Mesendoderm (in vitro differentiated cells): ENCODE measurements at regions not wholly inside any gene's neighbourhood (a gene's known extent, or its start where the extent isn't known, plus 50 kb on each side); places are given as distances from the start of the nearest gene placed in this dataset.

ENCODE experiments used
- DNase-seq: peaks from one replicate; pipeline ENCODE4 v3.0.0; 2013
- H2AK5ac ChIP-seq: 2 replicates; pipeline ENCODE4 v1.6.1; 2013; ENCODE audit warnings: low read length, inconsistent platforms
- H2BK120ac ChIP-seq: 2 replicates; pipeline ENCODE4 v1.6.1; 2013; ENCODE audit warnings: low read depth, mild to moderate bottlenecking, low read length, moderate library complexity, mixed read lengths
- H2BK15ac ChIP-seq: replicated peaks from 2 replicates; pipeline ENCODE4 v1.6.1; 2013; ENCODE audit warnings: low read depth, mild to moderate bottlenecking, moderate library complexity
- H2BK5ac ChIP-seq: 2 replicates; pipeline ENCODE4 v1.6.1; 2013; ENCODE audit warnings: low read length, inconsistent platforms
- H3K18ac ChIP-seq: 2 replicates; pipeline ENCODE4 v1.6.1; 2013; ENCODE audit warnings: mild to moderate bottlenecking, low read length, mixed read lengths
- H3K23ac ChIP-seq: one replicate; pipeline ENCODE4 v1.6.1; 2013; ENCODE audit warnings: low read length
- H3K27ac ChIP-seq: 2 replicates; pipeline ENCODE4 v1.5.1; 2013; ENCODE audit warnings: low read depth, mild to moderate bottlenecking, inconsistent platforms, low read length, moderate library complexity
- H3K27me3 ChIP-seq: 2 replicates; pipeline ENCODE4 v1.6.1; 2013; ENCODE audit warnings: low read length, control low read depth, mild to moderate bottlenecking, inconsistent platforms; ENCODE audit not compliant: insufficient read depth, poor library complexity
- H3K36me3 ChIP-seq: 2 replicates; pipeline ENCODE4 v1.6.1; 2013; ENCODE audit warnings: low read length, inconsistent platforms; ENCODE audit not compliant: control insufficient read depth, insufficient read depth
- H3K4ac ChIP-seq: one replicate; pipeline ENCODE4 v1.6.1; 2013; ENCODE audit warnings: low read depth, mild to moderate bottlenecking, low read length, moderate library complexity
- H3K4me1 ChIP-seq: 2 replicates; pipeline ENCODE4 v1.6.1; 2013; ENCODE audit warnings: low read depth, low read length, inconsistent platforms; ENCODE audit not compliant: control insufficient read depth
- H3K4me2 ChIP-seq: 2 replicates; pipeline ENCODE4 v1.6.1; 2013; ENCODE audit warnings: low read length
- H3K4me3 ChIP-seq: 2 replicates; pipeline ENCODE4 v1.5.1; 2013; ENCODE audit warnings: mild to moderate bottlenecking, low read length
- H3K56ac ChIP-seq: one replicate; pipeline ENCODE4 v1.6.1; 2013; ENCODE audit warnings: low read length
- H3K79me1 ChIP-seq: 2 replicates; pipeline ENCODE4 v1.6.1; 2013; ENCODE audit warnings: low read length, inconsistent platforms
- H3K79me2 ChIP-seq: 2 replicates; pipeline ENCODE4 v1.6.1; 2013; ENCODE audit warnings: mild to moderate bottlenecking, low read length; ENCODE audit not compliant: control insufficient read depth, insufficient read depth
- H3K9ac ChIP-seq: 2 replicates; pipeline ENCODE4 v1.6.1; 2013; ENCODE audit warnings: low read length, inconsistent platforms
- H4K5ac ChIP-seq: one replicate; pipeline ENCODE4 v1.6.1; 2013; ENCODE audit warnings: low read length
- H4K8ac ChIP-seq: one replicate; pipeline ENCODE4 v1.6.1; 2013; ENCODE audit warnings: low read depth, mild to moderate bottlenecking, control low read depth, low read length, moderate library complexity
- whole genome bisulfite sequencing: extraction: QIAGEN DNeasy Blood & Tissue Kit; methylation state at CpG from one replicate; pipeline ENCODE4 v1.1.7; 2013; ENCODE audit warnings: low lambda C conversion rate, missing lambda C conversion rate; ENCODE audit not compliant: insufficient coverage; ENCODE audit errors: extremely low coverage; 5-methylcytosine and 5-hydroxymethylcytosine counted together

DNA sequence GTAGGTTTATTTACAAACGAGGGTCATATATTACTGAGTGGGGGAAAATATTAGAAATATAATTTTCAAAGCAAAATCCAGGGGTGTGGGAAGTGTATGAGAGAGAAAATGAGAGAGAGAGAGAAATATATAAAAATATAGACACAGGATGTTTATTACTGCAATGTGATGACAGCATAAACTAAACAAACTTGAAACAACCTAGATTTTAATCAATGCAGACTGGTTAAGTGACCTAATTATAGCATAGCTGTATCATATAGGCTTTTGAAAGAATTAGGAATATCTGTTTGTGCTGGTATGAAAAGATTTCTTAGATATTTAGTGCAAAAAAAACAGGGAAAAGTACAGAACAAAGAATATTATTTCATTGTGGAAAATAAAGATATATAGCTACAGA lies 280.5 kb downstream of the ACTL7B start:
- H2BK15ac ChIP-seq, result no peak overlapping the region
- H2AK5ac ChIP-seq, result no peak overlapping the region
- H3K56ac ChIP-seq, result no peak overlapping the region
- H3K4me2 ChIP-seq, result no peak overlapping the region
- H2BK120ac ChIP-seq, result no peak overlapping the region
- no peak overlapping the region for H2BK5ac ChIP-seq
- no peak overlapping the region for H3K9ac ChIP-seq
- H3K18ac ChIP-seq, result no peak overlapping the region
- no peaks in the 10 kb centered on the region for H3K79me2 ChIP-seq
- H3K36me3 ChIP-seq, result no peaks in the 10 kb centered on the region
- H3K27ac ChIP-seq, result no peak overlapping the region
- H3K4me3 ChIP-seq, result no peak overlapping the region
- H3K4ac ChIP-seq, result no peak overlapping the region
- no peaks in the 10 kb centered on the region for H3K4me1 ChIP-seq
- no peaks in the 10 kb centered on the region for H3K79me1 ChIP-seq
- WGBS, result no CpG with 5 or more reads among the region's 1 CpG
- H4K5ac ChIP-seq, result no peak overlapping the region
- H3K23ac ChIP-seq, result no peak overlapping the region
- DNase-seq, result no peak
- H4K8ac ChIP-seq, result no peak overlapping the region
- H3K27me3 ChIP-seq, result no peaks in the 10 kb centered on the region

DNA sequence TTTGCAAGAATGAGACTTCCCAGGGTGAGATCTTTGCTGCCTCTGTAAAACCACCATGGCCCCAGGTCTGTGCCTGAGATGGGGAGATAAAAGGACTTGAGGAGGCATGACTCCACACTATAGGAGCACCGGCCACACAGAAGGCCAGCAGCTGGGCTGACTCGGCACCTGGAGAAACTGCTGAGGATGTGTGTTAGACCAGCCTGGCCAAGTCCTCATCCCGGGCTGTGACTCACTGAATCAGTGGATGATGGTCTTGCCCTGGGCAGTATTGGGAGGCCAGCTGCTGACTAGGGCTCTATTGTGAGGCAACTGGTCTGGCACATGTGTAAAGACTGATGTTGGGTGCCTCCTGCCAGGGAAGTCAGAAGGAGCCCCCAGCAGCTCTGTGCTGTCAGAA lies 286.2 kb downstream of the ACTL7B start:
- Histone ChIP-seq H3K4ac (no peak overlapping the region), H3K56ac (no peak overlapping the region), H3K27me3 (no peaks in the 10 kb centered on the region), H3K79me2 (no peaks in the 10 kb centered on the region), H3K18ac (no peak overlapping the region), H3K4me1 (peaks cover 2% of the 10 kb centered on the region), H2AK5ac (no peak overlapping the region), H2BK15ac (no peak overlapping the region), H2BK5ac (peak overlapping the region; percentile 48), H4K5ac (no peak overlapping the region), H3K4me2 (no peak overlapping the region), H3K23ac (no peak overlapping the region), H3K27ac (no peak overlapping the region), H4K8ac (no peak overlapping the region), H3K36me3 (no peaks in the 10 kb centered on the region), H3K79me1 (no peaks in the 10 kb centered on the region), H3K4me3 (no peak overlapping the region), H3K9ac (no peak overlapping the region), H2BK120ac (no peak overlapping the region)
- WGBS, result no CpG with 5 or more reads among the region's 3 CpGs
- peak; percentile 45 for DNase-seq

DNA sequence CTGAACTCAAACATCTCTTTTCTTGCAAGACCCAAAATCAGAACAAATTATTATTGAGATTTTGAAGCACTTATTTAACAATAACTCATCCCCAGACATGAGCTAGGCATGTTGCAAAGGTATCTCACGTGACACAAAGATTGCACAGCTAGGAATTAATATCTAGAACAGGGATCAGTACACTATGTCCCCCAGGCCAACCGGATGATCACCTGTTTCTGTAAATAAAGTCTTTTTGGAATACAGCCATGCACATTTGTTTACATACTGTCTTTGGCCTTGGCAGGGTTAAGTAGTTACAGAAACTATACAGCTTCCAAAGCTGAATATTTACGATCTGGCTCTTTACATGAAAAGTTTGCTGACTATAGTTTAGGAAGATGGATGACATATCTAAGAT lies 287.7 kb downstream of the ACTL7B start:
- Histone ChIP-seq H2BK120ac (no peak overlapping the region), H3K79me1 (no peaks in the 10 kb centered on the region), H4K5ac (no peak overlapping the region), H3K36me3 (no peaks in the 10 kb centered on the region), H3K9ac (no peak overlapping the region), H3K79me2 (no peaks in the 10 kb centered on the region), H3K18ac (no peak overlapping the region), H3K27me3 (no peaks in the 10 kb centered on the region), H3K23ac (no peak overlapping the region), H2BK5ac (peak overlapping the region; percentile 52), H3K4ac (peak overlapping the region; percentile 55), H2BK15ac (no peak overlapping the region), H3K27ac (no peak overlapping the region), H4K8ac (no peak overlapping the region), H3K56ac (peak overlapping the region; percentile 27), H3K4me2 (no peak overlapping the region), H3K4me1 (peaks cover 2% of the 10 kb centered on the region), H3K4me3 (no peak overlapping the region), H2AK5ac (no peak overlapping the region)
- DNase-seq, result no peak
- no CpG with 5 or more reads among the region's 3 CpGs for WGBS

DNA sequence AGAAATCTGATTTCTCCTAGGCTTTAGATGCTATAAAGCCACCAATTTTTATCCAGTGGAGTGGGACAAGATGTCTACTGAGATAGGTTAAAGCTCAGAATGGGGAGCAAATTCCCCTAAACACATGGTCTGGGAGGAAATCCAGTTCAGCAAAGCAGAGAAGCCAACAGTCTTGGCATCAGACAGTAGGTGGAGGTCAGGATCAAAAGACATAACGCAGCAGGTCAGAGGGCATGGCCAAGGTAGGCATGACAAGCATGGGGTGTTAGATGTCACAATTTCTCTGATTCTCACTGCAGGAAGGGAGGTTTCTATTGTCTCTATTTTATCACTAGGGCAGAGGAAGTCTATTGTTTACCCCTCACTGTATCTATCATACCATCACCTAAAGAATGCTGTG lies 288.2 kb downstream of the ACTL7B start:
- Histone ChIP-seq H3K23ac (no peak overlapping the region), H2BK15ac (no peak overlapping the region), H3K4me3 (no peak overlapping the region), H3K4me2 (no peak overlapping the region), H3K4me1 (peaks cover 2% of the 10 kb centered on the region), H3K27ac (no peak overlapping the region), H3K56ac (peak overlapping the region; percentile 39), H2AK5ac (no peak overlapping the region), H2BK120ac (peak overlapping the region; percentile 23), H3K79me2 (no peaks in the 10 kb centered on the region), H4K8ac (no peak overlapping the region), H3K9ac (no peak overlapping the region), H3K27me3 (no peaks in the 10 kb centered on the region), H3K36me3 (no peaks in the 10 kb centered on the region), H2BK5ac (no peak overlapping the region), H4K5ac (no peak overlapping the region), H3K4ac (peak overlapping the region; percentile 55), H3K18ac (no peak overlapping the region), H3K79me1 (no peaks in the 10 kb centered on the region)
- WGBS, result no CpG with 5 or more reads among the region's 1 CpG
- peak; percentile 78 for DNase-seq

DNA sequence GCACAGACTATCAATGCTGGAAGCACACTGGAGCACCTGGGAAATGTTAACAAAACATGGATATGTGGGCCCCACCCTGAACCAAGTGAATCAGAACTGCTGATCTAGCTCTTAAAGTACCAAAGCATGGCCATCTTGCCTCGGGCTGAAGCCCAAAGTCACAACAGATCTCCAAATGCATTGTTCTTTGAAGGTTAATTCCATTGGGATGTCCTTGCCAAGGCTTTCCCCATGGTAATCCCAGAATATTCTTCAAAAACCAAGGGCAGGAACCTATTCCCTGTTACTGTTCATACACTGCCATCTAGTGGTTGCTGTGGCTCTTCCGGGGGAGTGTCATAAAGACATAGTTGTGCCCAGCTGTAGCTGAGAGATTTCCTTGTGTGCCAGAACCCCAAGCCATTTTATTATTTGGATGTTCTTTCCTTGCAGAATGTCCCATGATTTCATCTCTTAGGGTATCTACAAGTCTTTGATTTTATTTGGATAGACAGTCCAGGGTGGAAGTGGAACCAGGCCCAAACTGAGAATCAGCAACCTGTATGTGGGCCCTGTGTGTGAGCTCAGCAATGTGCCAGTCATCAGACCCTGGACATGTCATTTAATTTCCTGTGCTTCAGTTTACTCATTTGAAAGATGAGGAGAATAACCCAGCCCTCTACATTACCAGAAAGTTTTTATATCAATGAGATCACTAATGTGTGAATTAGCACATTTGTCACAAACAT lies 290.0 kb downstream of the ACTL7B start:
- H3K4me3 ChIP-seq, result no peak overlapping the region
- no peak overlapping the region for H3K18ac ChIP-seq
- DNase-seq, result peak; percentile 90
- H3K23ac ChIP-seq, result no peak overlapping the region
- WGBS, result no CpG with 5 or more reads among the region's 2 CpGs
- no peaks in the 10 kb centered on the region for H3K27me3 ChIP-seq
- no peak overlapping the region for H4K8ac ChIP-seq
- no peak overlapping the region for H3K4me2 ChIP-seq
- no peaks in the 10 kb centered on the region for H3K79me2 ChIP-seq
- H4K5ac ChIP-seq, result no peak overlapping the region
- peaks cover 2% of the 10 kb centered on the region for H3K4me1 ChIP-seq
- no peak overlapping the region for H2AK5ac ChIP-seq
- no peaks in the 10 kb centered on the region for H3K79me1 ChIP-seq
- no peaks in the 10 kb centered on the region for H3K36me3 ChIP-seq
- H2BK5ac ChIP-seq, result no peak overlapping the region
- no peak overlapping the region for H3K27ac ChIP-seq
- no peak overlapping the region for H3K9ac ChIP-seq
- peak overlapping the region; percentile 65 for H3K56ac ChIP-seq
- no peak overlapping the region for H3K4ac ChIP-seq
- H2BK120ac ChIP-seq, result no peak overlapping the region
- no peak overlapping the region for H2BK15ac ChIP-seq

DNA sequence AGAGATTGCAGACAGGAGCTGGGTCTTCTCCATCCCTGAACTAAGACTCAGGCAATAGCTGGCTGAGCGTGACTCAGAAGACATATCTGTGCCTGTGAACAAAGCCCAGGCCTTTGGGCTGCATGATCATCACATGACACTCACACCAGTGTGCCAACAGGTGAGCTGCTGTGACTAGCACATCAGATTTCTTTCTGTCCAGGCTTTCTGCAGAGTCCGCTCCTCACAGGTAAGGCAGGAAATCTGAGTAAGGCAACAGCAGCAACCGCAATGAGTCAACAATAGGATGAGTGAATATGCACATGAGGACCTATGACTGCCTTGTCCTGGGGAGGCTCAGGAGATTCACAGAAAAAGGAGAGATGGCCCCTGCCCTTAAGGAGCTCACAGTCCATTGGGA lies 293.6 kb downstream of the ACTL7B start:
- no CpG with 5 or more reads among the region's 3 CpGs for WGBS

More for the DNA sequence above, 293.6 kb downstream of the ACTL7B start:
- no peak overlapping the region for H3K18ac ChIP-seq
- no peak overlapping the region for H3K4me3 ChIP-seq
- H3K4ac ChIP-seq, result no peak overlapping the region
- no peak overlapping the region for H4K8ac ChIP-seq
- no peak overlapping the region for H3K23ac ChIP-seq
- no peak overlapping the region for H3K56ac ChIP-seq
- no peak overlapping the region for H4K5ac ChIP-seq
- H3K9ac ChIP-seq, result no peak overlapping the region
- no peak overlapping the region for H3K4me2 ChIP-seq
- no peak overlapping the region for H2BK15ac ChIP-seq
- H3K27ac ChIP-seq, result no peak overlapping the region
- H3K79me2 ChIP-seq, result no peaks in the 10 kb centered on the region
- no peaks in the 10 kb centered on the region for H3K36me3 ChIP-seq
- H2BK120ac ChIP-seq, result no peak overlapping the region
- H2AK5ac ChIP-seq, result no peak overlapping the region
- H3K4me1 ChIP-seq, result no peaks in the 10 kb centered on the region
- DNase-seq, result no peak
- H3K27me3 ChIP-seq, result no peaks in the 10 kb centered on the region
- no peak overlapping the region for H2BK5ac ChIP-seq
- H3K79me1 ChIP-seq, result no peaks in the 10 kb centered on the region
